Suppressor macrophage (primary cell): ENCODE measurements at regions not wholly inside any gene's neighbourhood (a gene's known extent, or its start where the extent isn't known, plus 50 kb on each side); places are given as distances from the start of the nearest gene placed in this dataset.

Experiments used
- DNase-seq, 4 experiments: peaks; one replicate each; pipeline ENCODE4 v3.0.0-alpha.2; 2020 to 2022

- no peak for DNase-seq
Measured at GRCh38 chr2:57527685-57528084, 518.9 kb upstream of the VRK2 start.

DNA sequence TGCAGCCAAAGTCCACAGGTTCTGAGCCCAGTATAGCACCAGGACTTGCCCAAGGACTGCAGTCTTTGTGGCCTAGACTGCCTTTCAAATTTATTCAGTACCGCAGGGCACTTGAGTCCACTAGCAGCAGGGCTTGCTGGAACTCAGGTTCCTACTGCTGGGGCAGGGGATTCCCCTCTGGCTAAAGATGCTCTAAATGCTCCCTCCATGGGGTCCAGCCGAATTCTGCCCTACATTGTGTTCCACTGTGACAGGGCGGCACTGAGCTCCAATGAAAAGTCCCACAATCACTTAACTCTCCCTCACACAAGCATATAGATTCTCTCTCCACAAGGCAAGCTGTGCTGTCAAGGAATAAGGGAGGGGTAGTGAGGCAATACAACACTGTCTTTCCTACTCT is 518.1 kb upstream of the VRK2 start:
- DNase-seq = no peak

DNA sequence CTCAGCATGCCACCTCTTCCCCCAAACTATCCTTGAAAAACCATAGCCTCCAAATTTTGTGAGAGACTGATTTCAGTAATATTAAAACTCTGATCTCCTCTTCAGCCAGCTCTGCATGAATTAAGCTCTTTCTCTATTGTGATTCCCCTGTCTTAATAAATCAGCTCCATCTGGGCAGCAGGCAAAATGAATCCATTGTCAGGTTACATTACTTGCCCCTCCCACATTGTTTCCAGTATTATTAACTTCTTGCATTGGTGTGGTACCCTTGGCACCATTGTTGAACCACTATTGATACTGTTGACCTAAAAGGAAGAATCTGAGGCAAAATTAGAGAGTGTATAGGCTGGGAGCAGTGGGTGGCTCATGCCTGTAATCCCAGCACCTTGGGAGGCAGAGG is 512.2 kb upstream of the VRK2 start:
- DNase-seq = no peak

DNA sequence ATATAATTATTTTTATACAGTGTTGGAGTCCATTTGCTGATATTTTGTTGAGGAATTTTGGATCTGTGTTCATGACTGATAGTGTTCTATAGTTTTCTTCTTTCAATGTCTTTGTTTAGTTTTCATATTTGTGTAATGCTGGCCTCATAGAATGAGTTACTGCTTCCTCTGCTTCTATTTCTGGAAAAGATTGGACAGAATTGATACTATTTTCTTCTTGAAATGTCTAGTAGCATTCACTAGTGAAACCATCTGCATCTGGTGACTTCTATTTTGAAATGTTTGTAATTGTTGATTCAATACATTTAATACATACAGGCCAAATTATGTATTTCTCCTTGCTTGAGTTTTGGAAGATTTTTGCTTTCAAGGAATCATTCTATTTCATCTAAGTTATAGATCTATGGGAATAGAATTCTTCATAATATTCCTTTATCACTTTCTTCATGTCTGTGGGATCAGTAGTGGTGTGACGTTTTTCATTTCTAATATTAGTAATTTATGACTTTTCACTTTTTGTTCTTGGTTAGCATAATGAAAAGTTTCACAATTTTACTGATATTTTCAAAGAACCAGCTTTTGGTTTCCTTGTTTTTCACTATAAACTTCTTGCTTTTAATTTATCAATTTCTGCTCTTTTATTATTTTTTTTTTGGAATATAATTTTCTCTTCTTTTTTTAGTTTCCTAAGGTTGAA is 509.9 kb upstream of the VRK2 start:
- no peak for DNase-seq

DNA sequence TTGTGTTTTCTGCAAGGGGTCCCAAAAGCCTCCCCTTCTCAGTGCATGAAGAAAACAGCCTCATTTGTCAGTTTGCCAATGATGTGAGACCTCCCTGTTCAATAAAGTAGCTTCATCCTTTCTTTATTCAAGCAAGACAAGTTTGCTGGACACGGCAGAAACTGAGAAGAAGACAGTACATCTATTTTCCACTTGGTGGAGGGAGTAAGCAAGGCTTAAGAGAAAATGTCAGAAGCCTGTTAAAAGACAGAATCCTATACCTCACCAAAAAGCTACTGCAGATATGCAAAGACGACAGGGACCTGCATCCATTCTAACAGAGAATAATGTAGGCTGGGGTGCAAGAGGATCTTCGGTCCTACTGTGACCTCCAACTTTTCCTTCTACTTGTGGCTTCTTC is 506.8 kb upstream of the VRK2 start:
- no peak for DNase-seq

DNA sequence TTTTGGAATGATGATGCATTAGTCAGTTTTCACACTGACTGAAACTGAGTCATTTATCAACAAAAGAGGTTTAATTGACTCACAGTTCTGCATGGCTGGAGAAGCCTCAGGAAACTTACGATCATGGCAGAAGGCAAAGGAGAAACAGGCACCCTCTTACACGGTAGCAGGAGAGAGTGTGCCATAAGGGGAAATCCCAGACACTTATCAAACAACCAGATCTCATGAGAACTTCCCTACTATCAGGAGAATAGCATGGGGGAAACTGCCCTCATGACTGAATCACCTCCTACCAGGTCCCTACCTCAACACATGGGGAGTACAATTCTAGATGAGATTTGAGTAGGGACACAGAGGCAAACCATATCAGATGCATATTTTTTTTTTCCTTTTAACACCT is 504.5 kb upstream of the VRK2 start:
- no peak for DNase-seq

- no peak for DNase-seq
Measured at GRCh38 chr2:57543211-57543610, 503.4 kb upstream of the VRK2 start.

DNA sequence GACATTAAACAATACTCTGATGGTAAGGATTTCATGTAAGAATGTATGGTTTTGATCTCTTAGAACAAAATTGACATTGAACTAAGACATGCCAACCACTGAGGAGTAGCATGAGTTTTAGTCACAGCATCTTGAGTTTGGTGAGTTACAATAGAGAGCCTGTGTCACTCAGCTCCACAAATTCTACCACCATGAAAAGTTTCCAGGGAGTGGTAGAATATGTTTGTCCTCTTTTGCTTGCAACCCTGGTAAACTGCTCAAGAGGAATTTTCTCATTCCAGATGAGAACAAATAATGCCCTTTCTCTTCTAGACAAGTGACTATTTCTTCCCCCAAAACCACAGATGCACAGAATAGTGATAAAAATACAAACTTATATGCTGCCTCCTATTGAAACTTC is 502.0 kb upstream of the VRK2 start:
- no peak for DNase-seq

- DNase-seq = no peak
Measured at GRCh38 chr2:57546478-57546877, 500.1 kb upstream of the VRK2 start.

DNA sequence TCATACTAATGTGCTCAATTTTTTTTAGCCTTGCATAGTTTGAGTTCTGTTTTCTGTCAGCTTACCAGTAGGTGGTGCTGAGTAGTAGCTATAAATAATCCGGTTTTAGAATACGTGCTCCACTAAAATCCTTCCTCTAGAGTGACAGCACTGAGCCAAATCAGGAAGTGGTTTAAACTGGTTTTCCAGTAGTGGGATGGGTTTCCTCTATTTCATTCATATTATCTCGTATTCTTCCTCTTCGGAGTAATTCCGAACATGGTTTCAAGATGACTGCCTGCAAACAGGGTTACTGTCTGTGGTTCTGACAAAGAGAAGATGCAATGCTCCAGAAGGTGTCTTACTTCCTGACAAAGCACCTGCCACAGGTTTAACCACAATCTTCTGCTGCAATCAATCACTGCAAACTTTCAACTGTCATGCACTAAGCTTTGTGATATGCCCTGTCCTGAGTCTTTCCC is 496.9 kb upstream of the VRK2 start:
- DNase-seq = peak; percentile 53 to 86 (median 70)

DNA sequence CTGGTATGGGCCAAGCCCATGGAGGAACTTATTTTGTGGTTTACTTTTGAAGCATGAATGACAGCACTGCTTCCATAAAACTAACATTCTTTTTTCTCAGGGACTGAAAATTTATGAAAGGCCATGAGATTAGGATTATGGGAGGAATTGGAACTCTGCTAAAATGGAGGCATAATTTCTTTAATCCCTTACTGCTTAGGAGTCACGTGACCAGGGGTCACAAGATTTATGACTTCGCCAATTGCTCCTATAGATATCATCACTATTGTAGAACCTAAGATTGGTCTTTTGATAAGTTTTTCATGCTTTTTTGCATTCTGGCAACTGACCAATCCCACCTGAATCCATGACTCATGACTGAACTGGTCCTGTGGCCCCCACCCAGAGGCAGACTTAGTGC is 495.7 kb upstream of the VRK2 start:
- no peak for DNase-seq

GRCh38 chr2:57552885-57553284 is 493.7 kb upstream of the VRK2 start:
- no peak for DNase-seq

DNA sequence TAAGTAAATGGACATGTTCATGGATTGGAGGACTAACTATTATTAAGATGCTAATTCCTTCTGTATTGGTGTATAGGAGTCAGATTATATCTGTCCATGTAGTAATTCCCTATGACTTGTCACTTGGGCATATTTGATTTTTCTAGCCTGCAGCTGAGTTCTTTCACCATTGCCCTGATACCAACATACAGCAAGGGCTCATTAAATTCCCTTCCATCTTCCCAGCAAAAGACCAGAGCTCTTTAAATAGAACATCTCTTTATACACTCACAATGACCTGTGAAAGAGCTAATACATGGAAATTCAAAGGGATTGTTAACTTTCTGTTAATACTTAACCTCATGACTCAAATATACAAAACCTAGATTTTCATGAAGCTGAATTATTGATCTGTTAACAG is 492.3 kb upstream of the VRK2 start:
- DNase-seq = no peak

DNA sequence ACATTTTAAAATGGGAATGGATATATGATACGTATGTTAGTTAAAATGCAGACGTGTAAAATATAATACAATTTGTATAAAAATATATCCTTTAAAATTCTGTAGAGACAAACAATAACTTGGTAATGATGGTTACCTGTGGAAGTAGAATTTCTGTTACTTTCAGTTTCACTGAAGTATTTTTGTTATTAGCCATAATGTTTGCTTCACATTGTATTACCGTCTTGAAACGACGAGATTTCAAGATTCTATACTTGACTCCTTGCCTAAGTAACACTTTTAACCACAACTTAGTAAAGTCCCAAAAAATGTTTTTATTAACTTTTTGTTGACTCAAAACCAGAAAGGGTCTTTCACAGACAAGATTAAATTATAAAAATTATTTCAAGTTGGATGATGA is 488.3 kb upstream of the VRK2 start:
- DNase-seq = no peak

- no peak for DNase-seq
Measured at GRCh38 chr2:57562495-57562894, 484.1 kb upstream of the VRK2 start.

DNA sequence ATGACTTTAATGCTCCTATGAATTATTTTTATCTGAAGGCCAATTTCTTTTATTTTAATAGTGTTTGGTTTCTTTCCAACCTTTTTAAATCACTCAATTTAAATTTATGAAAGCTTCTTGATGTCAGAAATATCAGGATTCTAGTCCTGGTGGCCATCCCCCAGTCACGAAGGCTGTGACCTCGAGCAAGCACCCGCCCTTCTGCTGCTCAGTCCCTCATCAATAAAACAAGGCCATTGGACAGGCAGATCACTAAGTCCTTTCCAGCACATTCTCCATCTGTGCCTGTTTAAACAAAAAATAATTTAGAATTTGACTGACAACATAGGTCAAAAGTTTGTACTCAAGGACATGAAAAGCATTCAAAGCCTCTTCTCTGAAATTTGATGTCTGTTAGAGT is 483.6 kb upstream of the VRK2 start:
- no peak for DNase-seq

DNA sequence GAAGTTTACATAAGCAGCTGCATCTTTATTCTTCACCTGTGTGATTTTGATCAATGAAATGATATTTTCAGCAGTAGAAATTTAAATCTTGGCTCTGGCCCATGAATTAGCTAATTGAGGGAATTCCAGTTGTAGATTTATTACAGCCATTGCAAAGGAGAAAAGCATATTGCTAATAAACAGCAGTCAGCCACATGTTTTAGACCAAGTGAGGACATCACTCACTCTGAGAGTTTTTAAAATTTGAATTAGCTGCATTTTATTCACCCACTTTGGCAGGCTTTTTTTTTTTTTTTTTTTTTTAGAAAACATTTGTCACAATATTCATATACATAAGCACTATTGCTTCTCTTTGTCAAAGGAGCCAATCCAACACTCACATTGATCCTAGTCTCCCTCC is 479.4 kb upstream of the VRK2 start:
- no peak for DNase-seq

GRCh38 chr2:57569396-57569795 is 477.2 kb upstream of the VRK2 start:
- no peak for DNase-seq

- no peak for DNase-seq
Measured at GRCh38 chr2:57570961-57571360, 475.6 kb upstream of the VRK2 start.

- no peak for DNase-seq
Measured at GRCh38 chr2:57575700-57576268, 470.8 kb upstream of the VRK2 start.

GRCh38 chr2:57576983-57577382 is 469.6 kb upstream of the VRK2 start:
- no peak for DNase-seq

DNA sequence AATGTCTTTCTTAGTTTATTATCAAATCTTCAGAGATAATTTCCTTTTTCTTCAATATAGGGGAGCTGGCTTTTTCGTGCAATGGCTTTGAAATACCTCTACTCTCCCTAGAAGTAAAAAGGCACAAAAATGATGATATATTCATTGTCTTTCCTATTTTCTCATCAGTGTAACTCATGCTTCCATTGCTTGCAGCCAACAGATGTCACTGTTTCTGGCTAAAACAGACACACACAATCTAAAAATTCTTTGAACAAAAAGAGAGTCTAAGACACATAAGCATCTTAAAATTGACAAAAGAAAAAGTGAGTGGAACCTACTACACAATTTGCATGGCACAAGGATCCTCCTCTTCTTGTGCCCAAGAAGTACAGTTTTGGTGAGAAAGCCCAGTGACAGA is 448.7 kb upstream of the VRK2 start:
- peak in 1 of 4 experiments; percentile 1 for DNase-seq

DNA sequence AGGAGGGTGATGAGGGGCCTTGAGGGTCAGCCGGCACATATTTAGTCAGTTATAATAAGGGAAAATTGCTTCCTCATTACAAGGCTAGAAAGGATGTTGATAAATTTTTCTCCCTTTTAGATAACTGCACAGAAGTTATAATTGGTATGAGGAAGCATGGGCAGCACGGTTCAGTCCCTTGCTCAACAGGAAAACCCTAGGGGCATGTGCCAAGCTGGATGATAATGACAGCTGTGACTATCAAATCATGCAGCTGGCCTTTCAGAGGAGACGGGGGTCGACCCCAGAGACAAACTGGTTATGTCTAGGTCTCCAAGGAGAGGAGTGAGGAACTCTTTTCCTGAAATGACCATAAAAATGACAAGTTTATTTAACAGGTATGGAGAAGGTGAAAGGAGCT is 448.1 kb upstream of the VRK2 start:
- DNase-seq = peak; percentile 51 to 74 (median 68)

- peak; percentile 44 to 77 (median 61) for DNase-seq
Measured at GRCh38 chr2:57602733-57603132, 443.9 kb upstream of the VRK2 start.

- no peak for DNase-seq
Measured at GRCh38 chr2:57614988-57615387, 431.6 kb upstream of the VRK2 start.
